ENCODE measurements at regions not wholly inside any gene's neighbourhood (a gene's known extent, or its start where the extent isn't known, plus 50 kb on each side); places are given as distances from the start of the nearest gene placed in this dataset.
"Not testable (repeated sequence)": the region's sequence is repeated elsewhere in the genome, so short reads cannot be mapped to it uniquely, and the experiment has no call there.

- no peak for TF ChIP-seq CTCF (IDR thresholded peaks at IDR 0.05; ENCODE audit: borderline replicate concordance)
- intact Hi-C loops (cut with micrococcal nuclease) = no loop called here
- Histone ChIP-seq H3K36me3 (no peaks in the 10 kb centered on the region), H3K4me1 (no peaks in the 10 kb centered on the region), H3K4me3 (no peak overlapping the region), H3K9me3 (replicated peaks) (no peaks in the 10 kb centered on the region), H3K27me3 (ENCODE audit: low read depth) (peaks cover 57% of the 10 kb centered on the region), H3K27ac (replicated peaks) (no peak overlapping the region)
- no peak for DNase-seq
Observed at GRCh38 chr5:158050421-158050820, 191.5 kb upstream of the CLINT1 start.

DNA sequence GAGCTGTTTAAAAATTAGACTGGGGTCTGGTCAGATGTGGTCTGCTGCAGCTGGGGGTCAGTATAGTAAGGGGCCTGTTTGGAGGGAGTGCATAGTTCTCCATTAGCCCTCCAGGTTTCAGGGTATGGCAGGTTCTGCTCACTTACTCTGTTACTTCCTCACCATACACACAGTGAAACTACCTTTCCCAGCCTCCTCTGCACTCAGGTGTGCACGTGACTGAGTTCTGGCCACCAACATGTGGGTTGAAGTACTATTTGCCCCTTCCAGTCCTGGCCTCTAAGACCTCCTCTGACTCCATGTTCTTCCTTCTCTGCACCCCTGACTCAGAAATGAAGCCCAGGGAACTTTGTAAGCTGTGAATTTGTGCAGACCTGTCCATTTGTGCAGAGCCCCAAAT lies 190.5 kb upstream of the CLINT1 start:
- no peaks in the 10 kb centered on the region for H3K9me3 ChIP-seq (replicated peaks)
- no peak for DNase-seq
- no peak for TF ChIP-seq CTCF (IDR thresholded peaks at IDR 0.05; ENCODE audit: borderline replicate concordance)
- H3K27me3 ChIP-seq (ENCODE audit: low read depth) = peaks cover 53% of the 10 kb centered on the region
- no peak overlapping the region for H3K4me3 ChIP-seq
- intact Hi-C loops (cut with micrococcal nuclease) = no loop called here
- no peaks in the 10 kb centered on the region for H3K4me1 ChIP-seq
- no peak overlapping the region for H3K27ac ChIP-seq (replicated peaks)
- H3K36me3 ChIP-seq = no peaks in the 10 kb centered on the region

GRCh38 chr5:158045696-158046095 lies 186.8 kb upstream of the CLINT1 start:
- Histone ChIP-seq H3K4me3 (no peak overlapping the region), H3K27ac (replicated peaks) (no peak overlapping the region)

DNA sequence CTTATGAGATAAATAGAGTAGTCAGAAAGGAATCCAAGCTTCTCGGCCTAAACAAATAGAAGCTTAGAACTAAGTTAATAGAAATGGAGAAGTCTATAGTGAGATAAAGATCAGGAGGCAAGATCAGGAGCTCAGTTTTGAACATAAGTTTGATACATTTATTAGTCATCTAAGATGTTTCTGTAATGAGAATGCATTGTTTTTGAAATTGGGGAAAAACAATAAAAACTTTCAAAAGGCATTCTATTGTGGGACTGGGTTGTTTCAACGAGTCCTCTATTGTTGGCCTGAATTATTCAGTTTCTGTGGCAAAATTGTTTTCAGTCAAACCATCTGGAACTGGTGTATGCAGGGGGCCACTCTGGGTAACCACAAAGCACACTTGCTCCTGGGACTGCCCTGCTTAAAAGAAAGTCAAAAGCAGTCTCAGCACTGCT lies 181.0 kb upstream of the CLINT1 start:
- no peak overlapping the region for H3K27ac ChIP-seq (replicated peaks)
- no peak overlapping the region for H3K4me3 ChIP-seq
- TF ChIP-seq CTCF (IDR thresholded peaks at IDR 0.05; ENCODE audit: borderline replicate concordance) = no peak
- intact Hi-C loops (cut with micrococcal nuclease) = no loop called here
- H3K36me3 ChIP-seq = no peaks in the 10 kb centered on the region
- H3K9me3 ChIP-seq (replicated peaks) = peaks cover 4% of the 10 kb centered on the region
- no peak for DNase-seq
- H3K27me3 ChIP-seq (ENCODE audit: low read depth) = peaks cover 4% of the 10 kb centered on the region
- H3K4me1 ChIP-seq = no peaks in the 10 kb centered on the region

More at GRCh38 chr5:158045696-158046095, 186.8 kb upstream of the CLINT1 start:
- Histone ChIP-seq H3K4me1 (no peaks in the 10 kb centered on the region), H3K36me3 (no peaks in the 10 kb centered on the region), H3K27me3 (ENCODE audit: low read depth) (peaks cover 31% of the 10 kb centered on the region), H3K9me3 (replicated peaks) (no peaks in the 10 kb centered on the region)
- no peak for DNase-seq
- TF ChIP-seq CTCF (IDR thresholded peaks at IDR 0.05; ENCODE audit: borderline replicate concordance) = no peak
- intact Hi-C loops (cut with micrococcal nuclease) = no loop called here

DNA sequence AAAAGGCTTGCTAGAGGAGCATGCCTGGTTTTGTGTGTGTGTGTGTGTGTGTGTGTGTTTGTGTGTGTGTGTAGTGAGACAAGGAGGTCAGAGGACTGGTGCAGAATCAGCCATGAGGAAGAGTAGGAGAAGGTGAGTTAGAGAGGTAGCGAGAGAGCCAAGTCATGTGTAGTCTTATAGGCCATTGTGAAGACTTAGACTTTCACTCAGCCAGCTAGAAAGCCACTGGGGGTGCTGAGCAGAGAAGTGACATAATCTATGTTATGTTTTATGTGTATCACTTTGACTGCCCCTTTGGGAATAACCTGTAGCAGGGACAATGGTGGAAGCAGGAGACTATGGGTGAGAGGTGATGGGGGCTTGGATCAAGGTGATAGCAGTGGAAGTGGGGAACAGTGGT lies 180.5 kb upstream of the CLINT1 start:
- DNase-seq = no peak
- TF ChIP-seq CTCF (IDR thresholded peaks at IDR 0.05; ENCODE audit: borderline replicate concordance) = no peak
- H3K27me3 ChIP-seq (ENCODE audit: low read depth) = peaks cover 4% of the 10 kb centered on the region
- H3K36me3 ChIP-seq = no peaks in the 10 kb centered on the region
- H3K9me3 ChIP-seq (replicated peaks) = peaks cover 9% of the 10 kb centered on the region
- intact Hi-C loops (cut with micrococcal nuclease) = no loop called here
- H3K27ac ChIP-seq (replicated peaks) = no peak overlapping the region
- H3K4me1 ChIP-seq = no peaks in the 10 kb centered on the region
- no peak overlapping the region for H3K4me3 ChIP-seq

GRCh38 chr5:158036983-158037595 lies 178.1 kb upstream of the CLINT1 start:
- H3K4me3 ChIP-seq; DNase-seq; H3K36me3 ChIP-seq; intact Hi-C loops (cut with micrococcal nuclease); H3K4me1 ChIP-seq; H3K27ac ChIP-seq (replicated peaks); H3K27me3 ChIP-seq (ENCODE audit: low read depth): not testable (repeated sequence)
- peaks cover 12% of the 10 kb centered on the region for H3K9me3 ChIP-seq (replicated peaks)

DNA sequence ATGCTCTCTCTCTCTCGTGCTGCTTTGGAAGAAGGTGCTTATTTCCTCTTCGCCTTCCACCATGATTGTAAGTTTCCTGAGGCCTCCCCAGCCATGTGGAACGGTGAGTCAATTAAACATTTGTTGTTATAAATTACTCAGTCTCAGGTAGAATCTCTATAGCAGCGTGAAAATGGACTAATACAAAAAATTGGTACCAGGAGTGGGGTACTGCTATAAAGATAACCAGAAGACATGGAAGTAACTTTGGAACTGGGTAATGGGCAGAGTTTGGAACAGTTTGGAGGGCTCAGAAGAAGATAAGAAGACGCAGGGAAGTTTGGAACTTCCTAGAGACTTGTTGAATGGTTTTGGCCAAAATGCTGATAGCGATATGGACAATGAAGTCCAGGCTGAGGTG lies 175.6 kb upstream of the CLINT1 start:
- H3K4me3 ChIP-seq; H3K27me3 ChIP-seq (ENCODE audit: low read depth); H3K4me1 ChIP-seq; intact Hi-C loops (cut with micrococcal nuclease); DNase-seq; H3K27ac ChIP-seq (replicated peaks); H3K36me3 ChIP-seq: not testable (repeated sequence)
- peaks cover 12% of the 10 kb centered on the region for H3K9me3 ChIP-seq (replicated peaks)

All from left ventricle myocardium inferior (tissue), 1 donor.